IPS DF 19.7 (cell line): ENCODE measurements at regions not wholly inside any gene's neighbourhood (a gene's known extent, or its start where the extent isn't known, plus 50 kb on each side); places are given as distances from the start of the nearest gene placed in this dataset.

ENCODE experiments used
- DNase-seq: peaks from one replicate; pipeline ENCODE4 v3.0.0-alpha.2; 2013; ENCODE audit warnings: low read depth, low spot score

DNA sequence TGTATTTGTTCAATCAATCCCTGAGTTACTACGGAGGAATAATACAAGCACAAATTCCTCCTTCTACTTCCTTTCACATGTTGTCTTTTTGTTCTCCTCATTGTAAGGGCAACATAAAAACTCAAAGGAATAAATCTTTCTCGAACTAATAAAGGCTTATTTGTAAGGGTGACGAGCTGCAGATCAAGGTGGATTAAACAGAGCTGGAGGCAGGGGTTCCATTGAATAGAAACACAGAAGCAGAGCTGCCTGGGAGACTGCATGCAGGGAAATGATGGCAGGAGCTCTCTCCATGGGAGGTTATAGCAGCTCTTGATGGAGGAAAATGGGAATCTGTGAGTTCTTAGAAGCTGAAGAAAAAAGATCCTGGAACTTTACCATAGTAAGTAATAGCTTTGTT, 160.2 kb downstream of the CYYR1 start:
- no peak for DNase-seq

DNA sequence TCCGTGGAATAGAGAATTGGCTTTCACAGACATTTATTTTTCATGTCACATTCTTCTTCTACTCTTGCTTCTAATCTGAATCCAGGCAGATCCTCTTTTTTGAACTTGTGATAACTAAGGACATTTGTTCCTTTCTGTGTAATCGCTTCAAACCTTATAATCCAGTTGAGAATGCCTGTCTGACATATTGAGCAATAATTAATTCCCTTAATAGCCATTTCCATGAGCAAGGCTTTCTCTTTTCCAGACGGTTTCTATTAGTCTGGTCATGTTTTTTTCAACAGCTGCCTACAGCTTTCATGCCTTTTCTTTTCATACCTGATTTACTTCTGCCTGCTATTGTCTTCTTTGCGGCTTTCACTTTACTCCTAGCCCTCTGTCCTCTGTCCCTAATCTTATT, 163.4 kb downstream of the CYYR1 start:
- no peak for DNase-seq

DNA sequence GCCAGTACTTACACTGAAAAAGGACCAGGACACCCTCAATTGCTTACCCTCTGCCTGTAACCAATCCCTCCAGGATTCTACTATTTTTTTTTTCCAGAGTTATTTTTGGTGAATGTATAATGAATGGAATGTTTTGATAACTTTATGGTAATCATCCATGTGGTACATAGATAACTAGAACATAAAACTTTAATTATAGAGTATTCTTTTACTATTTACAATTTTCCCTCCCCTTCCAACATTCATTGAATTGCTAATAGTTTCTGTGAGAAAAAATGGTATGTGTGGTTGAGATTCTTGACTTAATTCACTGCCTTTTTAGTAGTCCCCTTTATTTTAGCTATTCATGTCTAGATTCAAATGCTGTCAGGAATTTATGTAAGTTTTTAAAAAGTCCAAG, 164.6 kb downstream of the CYYR1 start:
- DNase-seq: no peak

DNA sequence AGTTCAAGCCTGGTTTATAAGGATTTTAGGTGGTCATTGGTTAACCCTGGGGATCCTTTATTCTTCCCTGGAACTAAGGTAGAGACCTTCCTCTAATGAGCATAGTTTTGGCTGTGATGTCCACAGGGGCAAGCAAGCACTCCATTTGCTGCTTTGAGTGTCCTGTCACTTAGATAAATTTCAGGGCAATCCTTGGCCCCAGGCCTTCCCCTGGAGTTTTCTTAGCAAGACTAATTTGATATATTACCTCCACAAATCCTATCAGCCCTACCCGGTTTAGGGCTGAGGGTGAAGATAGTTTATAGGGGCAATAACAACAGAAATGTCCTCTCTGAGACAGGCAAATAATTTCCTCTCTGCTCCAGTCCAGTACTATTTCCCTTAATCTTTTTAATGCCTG, 166.6 kb downstream of the CYYR1 start:
- no peak for DNase-seq

DNA sequence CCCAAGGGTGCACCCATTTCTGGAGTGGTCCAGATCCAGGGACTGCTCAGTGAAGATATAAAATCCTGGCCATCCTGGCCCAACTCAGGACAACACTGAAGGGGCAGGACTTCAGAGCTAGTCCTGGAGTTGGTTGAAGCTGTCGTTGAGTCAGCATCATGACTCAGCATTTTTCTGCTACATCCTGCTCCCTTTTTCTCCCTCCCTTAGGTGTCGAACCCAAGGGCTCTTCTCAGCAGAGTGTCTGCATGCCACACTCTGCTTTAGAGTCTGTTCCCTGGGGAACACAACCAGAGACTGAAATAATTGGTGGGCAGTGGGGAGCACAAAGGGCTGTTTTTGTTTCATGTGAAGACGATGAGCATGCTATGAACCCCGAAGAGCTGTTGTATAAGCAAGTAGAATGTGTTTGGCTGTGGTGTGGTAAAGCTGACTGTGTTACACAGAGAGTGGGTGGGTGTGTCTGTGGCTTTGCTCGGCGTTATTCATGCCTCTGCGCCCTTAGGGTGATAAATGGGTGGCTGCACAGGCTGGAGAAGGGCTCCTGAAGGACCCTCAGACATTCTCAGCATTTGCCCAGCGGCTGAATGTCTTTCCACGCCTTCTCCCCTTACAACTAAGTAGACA, 167.2 kb downstream of the CYYR1 start:
- peak; percentile 25 for DNase-seq

DNA sequence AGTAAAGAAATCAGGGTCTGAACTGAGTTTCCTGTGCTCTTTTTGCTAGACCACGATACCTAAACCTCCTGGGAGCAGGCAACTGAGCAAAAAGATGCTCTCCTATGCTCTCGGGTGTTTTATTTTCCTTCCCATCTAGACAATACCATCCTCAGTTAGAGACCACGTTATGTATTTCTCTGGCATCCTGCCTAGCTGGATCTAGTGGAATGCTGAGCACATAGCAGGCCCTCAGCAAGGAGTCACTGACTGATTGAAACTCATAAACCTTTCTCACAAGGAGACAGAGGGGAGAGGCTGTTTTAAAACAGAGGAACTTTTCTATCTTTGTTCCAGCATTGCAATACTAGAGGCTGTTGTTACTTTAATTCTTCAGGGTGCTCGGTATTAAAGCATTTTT, 168.0 kb downstream of the CYYR1 start:
- no peak for DNase-seq

DNA sequence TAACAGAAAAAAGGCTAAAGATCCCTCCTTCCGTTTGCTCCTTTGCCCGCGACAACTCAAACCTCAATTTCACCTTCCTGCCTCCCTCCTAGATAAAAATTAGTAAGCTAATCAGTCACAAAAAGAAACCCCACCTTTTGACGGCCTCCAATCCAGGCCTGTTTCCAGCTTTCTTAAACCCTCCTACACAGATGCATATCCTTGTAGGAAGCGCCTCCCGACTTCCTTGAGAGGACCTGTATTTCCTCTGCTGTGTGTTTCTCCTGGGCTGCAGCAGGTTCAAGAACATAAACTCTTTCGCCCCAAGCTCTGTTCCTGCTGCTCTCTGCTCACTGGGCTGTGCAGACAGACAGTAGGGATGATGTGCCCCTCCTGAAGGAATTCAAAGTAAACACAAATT, 168.8 kb downstream of the CYYR1 start:
- no peak for DNase-seq

DNA sequence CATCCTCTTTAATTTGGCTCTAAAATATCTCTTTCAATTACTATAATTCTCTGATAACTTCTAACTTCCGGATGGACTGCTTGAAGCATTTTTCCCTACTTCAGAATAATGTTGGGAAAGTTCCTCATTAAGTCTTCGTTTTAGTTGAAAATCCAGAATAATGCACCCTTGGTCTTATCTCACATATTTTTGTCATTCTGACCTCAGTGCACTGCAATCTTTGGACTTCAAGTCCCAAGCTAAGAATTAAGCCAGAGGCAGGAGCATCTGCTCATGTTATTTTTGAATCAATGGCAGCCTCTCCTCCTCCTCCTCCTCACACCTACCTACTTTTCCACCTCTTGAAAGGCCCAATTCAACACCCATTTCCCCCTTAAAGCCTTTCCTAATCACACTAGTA, 169.8 kb downstream of the CYYR1 start:
- no peak for DNase-seq

DNA sequence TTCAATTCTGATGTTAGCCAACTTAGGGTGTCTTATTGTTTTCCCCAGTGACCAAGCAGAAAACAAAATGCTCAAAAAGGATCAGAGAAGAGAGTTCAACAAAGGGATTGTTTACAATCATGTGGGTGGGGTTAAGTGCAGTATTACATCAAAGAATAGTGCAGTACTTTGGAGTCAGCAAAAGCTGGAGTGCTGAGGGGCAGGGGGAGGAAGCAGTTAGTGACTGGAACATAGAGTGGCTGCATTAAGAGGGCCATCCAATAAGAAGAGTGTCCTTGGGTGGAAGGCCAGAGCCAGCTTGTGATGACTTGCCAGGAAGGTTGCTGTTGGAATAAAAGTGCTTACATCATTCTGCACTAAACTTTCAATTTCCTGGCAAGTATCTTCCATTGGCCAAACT, 175.5 kb downstream of the CYYR1 start:
- DNase-seq: no peak

DNA sequence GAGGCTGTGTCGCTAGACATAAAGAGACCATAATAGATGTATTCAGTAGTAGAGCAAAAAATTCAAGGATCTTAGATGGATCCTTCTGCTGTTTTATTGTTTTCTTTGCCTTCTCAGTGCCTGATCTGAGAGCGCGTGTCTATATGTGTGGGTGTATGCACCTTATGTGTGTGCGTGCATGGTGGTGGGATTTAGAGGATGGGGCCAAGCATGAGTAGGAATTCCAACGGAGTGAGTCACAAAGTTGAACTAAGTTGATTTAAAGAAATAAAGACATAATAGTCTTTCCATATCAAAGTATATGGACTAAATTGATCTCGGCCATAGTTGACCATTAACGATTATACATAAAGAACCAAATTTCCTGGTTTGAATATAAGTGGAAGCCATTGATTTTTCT, 178.7 kb downstream of the CYYR1 start:
- DNase-seq: no peak

DNA sequence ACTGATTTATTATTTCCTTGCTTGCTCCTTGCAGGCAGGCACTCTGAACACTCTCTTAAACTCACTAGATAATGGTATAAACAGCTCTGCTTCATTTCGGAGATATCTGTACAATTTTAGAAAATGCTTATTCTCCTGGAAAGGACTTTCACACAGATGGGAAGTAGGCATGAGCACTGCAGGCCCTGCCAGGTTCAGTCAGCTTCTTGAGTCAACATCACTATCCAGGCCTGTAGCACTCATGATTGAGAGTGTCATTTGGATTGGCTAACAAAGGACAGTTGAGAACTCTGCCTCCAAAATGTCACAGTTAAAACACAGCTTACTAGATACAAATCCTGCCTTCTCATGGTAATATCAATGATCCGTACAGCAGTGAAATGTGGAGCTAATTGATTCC, 181.9 kb downstream of the CYYR1 start:
- no peak for DNase-seq

DNA sequence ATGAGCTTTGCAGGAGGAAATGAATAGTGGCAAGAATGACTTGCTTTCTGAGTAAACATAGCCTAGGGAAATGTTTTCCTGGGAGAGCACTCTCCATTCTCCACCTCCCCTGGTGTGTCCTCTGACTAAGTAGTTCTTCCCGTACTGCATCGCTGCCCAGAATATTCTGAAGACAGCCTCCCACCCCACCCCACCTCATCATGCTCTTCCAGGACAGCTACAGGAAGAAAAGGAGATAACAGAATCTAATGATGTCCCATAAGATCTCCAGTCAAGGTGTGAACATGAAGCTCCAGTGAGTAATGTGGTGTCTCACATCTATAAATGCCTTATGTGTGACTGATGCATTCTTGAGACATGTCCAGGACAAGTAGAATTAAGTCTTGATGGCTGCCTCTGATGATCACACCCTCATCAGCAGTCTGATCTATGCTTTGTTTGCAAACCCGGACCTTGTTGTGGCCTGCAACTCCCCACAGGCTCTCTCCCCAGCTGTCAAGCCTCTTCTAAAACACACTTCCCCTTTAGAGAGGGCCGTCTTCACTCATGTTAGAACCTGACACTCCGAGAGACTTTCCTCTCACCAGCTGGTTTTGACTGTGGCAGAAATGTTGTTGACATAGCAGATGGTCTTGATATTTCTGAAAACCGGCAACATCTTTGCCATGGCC, 183.0 kb downstream of the CYYR1 start:
- DNase-seq: no peak

DNA sequence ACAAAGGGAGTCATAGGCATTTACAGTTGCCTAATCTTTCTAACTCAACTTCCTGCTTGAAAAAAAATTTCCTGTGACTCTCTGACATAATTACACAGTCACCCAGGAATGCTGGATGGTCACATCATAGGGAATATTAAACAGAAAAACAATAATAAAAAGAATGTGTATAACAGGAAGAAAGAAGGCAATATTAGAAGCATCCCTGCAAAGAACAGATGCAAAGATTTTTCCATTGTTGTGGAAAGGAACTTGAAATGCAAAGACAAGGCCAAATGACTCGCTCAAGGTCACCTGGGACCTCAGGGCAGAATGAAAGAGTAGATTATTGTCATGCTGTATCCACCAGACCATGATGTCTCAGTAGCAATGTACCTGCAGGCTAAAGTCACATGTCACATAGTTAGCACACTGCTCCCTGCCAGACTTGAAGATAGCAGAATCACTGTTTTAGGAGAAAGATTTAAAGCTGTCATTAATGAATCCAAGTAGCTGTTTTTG, 184.3 kb downstream of the CYYR1 start:
- no peak for DNase-seq

DNA sequence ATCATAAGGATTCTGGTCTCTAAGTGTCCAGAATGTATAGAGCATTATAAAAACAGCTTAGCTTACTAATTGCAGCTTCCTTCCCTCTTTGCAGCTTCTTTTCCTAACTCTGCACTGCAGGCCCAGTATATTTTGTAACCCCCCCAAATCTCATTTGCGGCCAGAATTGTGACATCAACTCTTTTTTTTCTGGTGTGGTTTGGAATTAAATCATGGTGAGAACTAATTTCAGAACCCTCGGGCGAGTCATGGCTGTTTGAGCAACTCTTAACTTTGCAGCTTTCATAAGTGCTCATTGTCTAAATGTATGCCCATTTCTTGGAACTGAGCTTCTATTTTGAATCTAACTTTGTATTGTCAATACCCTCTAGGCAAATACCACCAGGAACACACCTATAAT, 187.4 kb downstream of the CYYR1 start:
- DNase-seq: no peak

DNA sequence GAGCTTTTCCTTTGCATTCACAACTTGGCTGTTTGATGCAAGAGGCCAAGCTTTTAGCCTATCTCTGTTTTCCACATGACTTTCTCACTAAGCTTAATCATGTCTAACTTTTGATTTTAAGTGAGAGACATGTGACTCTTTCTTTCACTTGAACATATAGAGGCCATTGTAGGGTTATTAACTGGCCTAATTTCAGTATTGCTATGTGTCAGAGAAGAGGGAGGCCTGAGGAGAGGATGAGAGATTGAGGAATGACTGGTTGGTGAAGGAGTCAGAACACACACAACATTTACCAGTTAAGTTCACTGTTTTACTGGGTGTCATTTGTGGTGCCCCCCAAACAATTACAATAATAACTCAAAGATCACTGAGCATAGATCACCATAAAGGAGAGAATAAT, 193.5 kb downstream of the CYYR1 start:
- DNase-seq: no peak

DNA sequence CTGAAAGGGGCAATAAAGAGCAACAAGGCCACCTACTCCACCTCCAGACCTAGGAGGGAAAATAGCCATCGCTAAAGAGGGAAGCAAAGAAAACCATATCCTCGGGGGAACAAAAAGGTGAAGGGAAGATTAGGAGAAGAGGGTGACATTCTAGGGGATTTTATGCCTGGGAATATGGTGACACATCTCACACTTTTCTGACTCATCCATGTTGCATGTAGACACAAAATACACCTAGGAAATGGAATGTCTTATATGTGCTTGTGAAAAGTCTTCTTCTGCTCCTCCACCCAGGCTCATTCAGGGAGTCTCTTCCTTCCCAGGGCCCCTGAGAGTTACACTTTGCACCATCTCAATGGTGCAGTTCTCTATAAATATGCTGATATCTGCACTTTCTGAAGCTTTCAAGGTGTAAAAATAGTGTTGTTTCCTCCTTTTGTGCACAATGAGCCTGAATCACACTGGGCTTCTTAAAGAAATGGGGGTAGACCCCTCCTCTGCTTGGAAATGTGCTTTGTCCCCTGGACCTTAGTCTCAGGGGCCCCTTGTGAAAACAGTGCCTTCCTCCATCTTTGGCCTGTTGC, 195.9 kb downstream of the CYYR1 start:
- DNase-seq: no peak

DNA sequence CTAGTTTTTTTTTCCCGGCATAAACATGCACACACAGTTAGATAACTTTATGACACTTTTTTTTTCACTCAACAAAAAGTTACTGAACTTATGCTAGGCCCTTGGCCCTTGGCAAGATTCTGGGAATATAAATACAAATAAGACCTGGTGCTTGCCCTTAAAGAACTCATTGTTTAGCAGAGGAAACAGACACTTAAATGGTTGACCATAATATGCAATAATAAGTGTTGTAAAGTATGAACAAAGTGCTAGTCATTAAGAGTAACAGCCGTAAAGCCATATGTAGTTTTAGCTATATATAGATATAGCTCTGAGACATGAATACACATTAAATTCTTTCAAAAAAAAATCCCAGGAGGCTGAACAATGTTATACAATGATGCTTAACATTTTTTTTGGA, 198.3 kb downstream of the CYYR1 start:
- no peak for DNase-seq

DNA sequence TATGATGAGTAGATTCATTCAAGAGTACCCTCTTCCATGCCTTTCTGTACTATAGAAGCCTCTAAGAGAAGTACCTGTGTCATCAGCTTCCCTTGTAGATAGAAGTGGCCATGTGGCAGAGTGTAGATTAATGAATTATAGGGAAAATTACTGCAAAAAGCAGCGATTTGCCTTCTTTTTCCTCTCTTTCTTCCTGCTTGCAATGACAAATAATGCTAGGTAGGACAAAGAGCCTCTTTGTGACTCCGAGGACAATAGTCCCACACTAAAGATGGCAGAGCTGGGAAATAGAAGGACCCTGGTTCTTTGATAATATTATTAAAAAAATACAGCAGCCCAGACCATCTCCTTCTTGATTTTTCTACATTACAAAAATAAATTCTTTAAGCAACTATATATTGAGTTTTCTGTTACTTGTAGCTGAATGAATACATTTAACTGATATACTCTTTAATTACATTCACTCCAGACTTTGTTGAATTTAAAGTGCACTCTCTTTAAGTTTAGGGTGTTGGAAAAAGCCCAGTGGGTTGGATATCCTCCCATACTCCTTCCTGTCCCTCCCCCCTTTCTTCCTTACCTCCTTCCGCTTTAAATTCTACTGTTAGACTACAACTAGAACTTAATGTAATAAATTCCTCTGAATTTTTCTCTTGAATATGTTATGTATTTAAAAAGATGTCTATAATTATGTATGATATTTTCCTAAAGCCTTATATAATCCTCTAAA, 198.2 kb upstream of the APP start:
- DNase-seq: no peak

DNA sequence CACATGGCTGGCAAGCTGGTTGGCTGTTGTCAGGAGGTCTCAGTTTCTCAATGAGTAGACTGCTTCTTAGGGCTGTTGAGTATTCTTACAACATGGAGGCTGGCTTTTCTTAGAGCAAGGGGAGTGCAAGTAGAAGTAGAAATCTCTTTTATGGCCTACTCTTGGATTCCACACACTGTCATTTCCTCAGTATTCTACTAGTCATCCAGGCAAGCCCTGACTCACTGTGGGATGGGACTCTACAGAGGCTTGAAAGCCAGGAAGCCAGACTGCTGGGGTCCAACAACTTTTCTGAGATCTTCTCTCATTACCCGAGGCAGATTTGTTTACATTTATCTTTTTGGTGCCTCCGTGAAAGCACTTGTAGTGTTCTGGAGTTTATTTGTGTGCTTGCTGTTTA, 196.2 kb upstream of the APP start:
- no peak for DNase-seq

DNA sequence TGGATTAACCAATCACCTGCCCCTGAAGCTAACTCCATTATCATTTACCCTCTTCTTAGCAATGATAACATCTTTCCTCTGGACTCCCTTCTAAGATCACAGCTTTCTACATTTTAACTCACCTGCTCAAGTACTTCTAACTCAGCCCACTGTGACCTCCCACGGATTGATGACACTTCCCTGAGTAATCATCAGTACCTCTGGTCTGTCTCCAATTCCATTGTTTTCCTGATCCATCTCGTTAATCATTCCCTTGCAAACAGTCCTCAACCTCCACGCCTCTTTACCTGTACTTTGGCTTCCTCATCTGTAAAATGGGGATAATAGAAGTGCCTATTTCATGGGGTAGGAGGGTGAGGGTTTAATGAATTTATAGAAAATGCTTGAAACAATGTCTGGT, 195.3 kb upstream of the APP start:
- DNase-seq: no peak

DNA sequence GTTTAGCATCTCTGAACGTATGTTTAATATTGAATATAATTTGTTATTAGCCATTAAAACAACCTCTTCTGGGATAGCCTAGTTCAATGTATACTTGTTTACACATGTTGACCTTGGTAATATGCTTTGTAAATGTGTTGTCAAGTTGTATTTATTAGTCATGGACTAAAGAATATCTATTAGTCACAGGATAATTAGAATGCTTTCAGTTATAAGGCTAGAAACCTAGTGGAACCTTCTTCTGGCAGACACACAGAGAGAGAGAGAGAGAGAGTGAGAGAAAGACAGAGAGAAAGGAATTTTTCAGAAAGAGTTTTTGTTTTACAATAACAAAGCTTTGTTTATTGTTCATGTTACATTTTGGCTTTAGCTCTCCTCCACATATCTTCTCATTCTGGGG, 181.1 kb upstream of the APP start:
- no peak for DNase-seq

DNA sequence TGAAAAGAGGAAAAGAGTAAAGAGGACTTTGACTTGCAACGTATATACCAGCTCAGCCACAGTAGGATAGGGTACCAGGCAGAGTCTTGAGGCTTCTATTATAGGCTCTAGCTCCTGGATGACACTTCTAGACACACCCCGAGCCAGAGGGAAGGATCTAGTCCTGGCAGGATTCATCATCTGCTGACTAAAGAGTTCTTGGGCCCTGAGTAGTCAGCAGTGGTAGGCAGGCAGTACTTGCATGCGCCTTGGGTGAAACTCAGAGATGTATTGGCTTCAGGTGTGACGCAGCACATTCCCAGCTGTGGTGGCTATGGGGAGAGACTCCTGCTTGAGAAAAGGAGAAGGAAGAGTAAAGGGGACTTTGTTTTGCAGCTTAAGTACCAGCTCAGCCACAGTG, 162.3 kb upstream of the APP start:
- no peak for DNase-seq
